SK-N-SH treated with all-trans-retinoic acid at 6 μM for 48 hours (cell line): ENCODE measurements at regions not wholly inside any gene's neighbourhood (a gene's known extent, or its start where the extent isn't known, plus 50 kb on each side); places are given as distances from the start of the nearest gene placed in this dataset.

ENCODE experiments used
- CREB5 ChIP-seq: fragments of 250-450 bp; sonication (Bioruptor Pico); IDR thresholded peaks from 2 replicates; pipeline ENCODE4 v1.5.1; 2020; ENCODE audit warnings: low read depth, mild to moderate bottlenecking, moderate library complexity
- PATZ1 ChIP-seq: fragments of 250-450 bp; sonication (Bioruptor Pico); IDR thresholded peaks from 2 replicates; pipeline ENCODE4 v1.8.0; 2020; ENCODE audit warnings: mild to moderate bottlenecking, moderate library complexity, borderline replicate concordance
- SNAI2 ChIP-seq: fragments of 250-450 bp; sonication (Bioruptor Pico); IDR thresholded peaks from 2 replicates; pipeline ENCODE4 v1.5.0; 2020; ENCODE audit warnings: mild to moderate bottlenecking, moderate library complexity
- TOX ChIP-seq: fragments of 250-450 bp; sonication (Bioruptor Pico); IDR thresholded peaks from 2 replicates; pipeline ENCODE4 v1.8.0; 2021; ENCODE audit warnings: mild to moderate bottlenecking, moderate library complexity, borderline replicate concordance
- TSHZ2 ChIP-seq: fragments of 250-450 bp; sonication (Bioruptor Pico); IDR thresholded peaks from 2 replicates; pipeline ENCODE4 v1.5.0; 2020; ENCODE audit warnings: mild to moderate bottlenecking, moderate library complexity
- ZNF565 ChIP-seq: fragments of 450-650 bp; formaldehyde crosslinking; conservative IDR thresholded peaks from 2 replicates; pipeline ENCODE4 v1.5.0; 2020; ENCODE audit warnings: low read depth, mild to moderate bottlenecking, moderate library complexity
- ZNF70 ChIP-seq: fragments of 450-650 bp; formaldehyde crosslinking; IDR thresholded peaks from 2 replicates; pipeline ENCODE4 v1.5.0; 2020; ENCODE audit warnings: mild to moderate bottlenecking, moderate library complexity

GRCh38 chr11:89660234-89660633, 49.9 kb upstream of the TRIM77 start:
- TF ChIP-seq PATZ1 (no peak), ZNF70 (CRISPR knock-in tag) (no peak), TSHZ2 (CRISPR knock-in tag) (no peak), SNAI2 (CRISPR knock-in tag) (no peak), CREB5 (CRISPR knock-in tag) (no peak), ZNF565 (no peak), TOX (no peak)
